IMR-90 (cell line): ENCODE measurements at regions not wholly inside any gene's neighbourhood (a gene's known extent, or its start where the extent isn't known, plus 50 kb on each side); places are given as distances from the start of the nearest gene placed in this dataset.

Experiments used
- ATAC-seq: fragments of 200-7000 bp; cut with Tn5 transposase; 2 replicates; pipeline ENCODE4 v1.9.1; 2020; ENCODE audit warnings: low read depth, mild to moderate bottlenecking, moderate library complexity
- BruUV-seq: library from RNA; stranded (reverse); fragments of 400-500 nt; replicated peaks from 2 replicates; lab custom pipeline; 2021; lab: Mats Ljungman, UMichigan
- CTCF ChIA-PET: fragments of 300-600 bp; formaldehyde crosslinking; extraction: SDS; loops from one replicate; lab custom pipeline; 2021; ENCODE audit warnings: antibody characterized with exemption; lab: Yijun Ruan, JAX
- POLR2A ChIA-PET: fragments of 300-600 bp; sonication (Branson Sonifier 250); formaldehyde crosslinking; loops from one replicate; lab custom pipeline; 2022; ENCODE audit warnings: antibody characterized with exemption; ENCODE audit not compliant: unreplicated experiment; lab: Charles Lee
- DNase-seq: peaks from one replicate; pipeline ENCODE4 v3.0.0; 2013
- H2AFZ ChIP-seq: replicated peaks from 2 replicates; pipeline ENCODE3; 2013; ENCODE audit warnings: low read length, mild to moderate bottlenecking; ENCODE audit not compliant: poor library complexity
- H2AK5ac ChIP-seq: 2 replicates; pipeline ENCODE4 v1.6.1; 2013; ENCODE audit warnings: low read depth, low read length, inconsistent platforms
- H2AK9ac ChIP-seq: replicated peaks from 2 replicates; pipeline ENCODE3; 2013; ENCODE audit warnings: mild to moderate bottlenecking, low read depth, low read length, moderate library complexity; ENCODE audit not compliant: poor library complexity
- H2BK120ac ChIP-seq: 2 replicates; pipeline ENCODE4 v1.6.1; 2013; ENCODE audit warnings: low read depth, low read length, inconsistent platforms
- H2BK15ac ChIP-seq: 3 replicates; pipeline ENCODE4 v1.6.1; 2013; ENCODE audit warnings: low read depth, low read length, inconsistent platforms
- H2BK20ac ChIP-seq: 2 replicates; pipeline ENCODE4 v1.6.1; 2013; ENCODE audit warnings: low read depth, mild to moderate bottlenecking, inconsistent platforms, low read length, moderate library complexity
- H2BK5ac ChIP-seq: 2 replicates; pipeline ENCODE4 v1.6.1; 2013; ENCODE audit warnings: mild to moderate bottlenecking, low read depth, low read length, inconsistent platforms; ENCODE audit not compliant: poor library complexity, severe bottlenecking
- H3K14ac ChIP-seq: replicated peaks from 2 replicates; pipeline ENCODE4 v1.6.1; 2013; ENCODE audit warnings: low read depth, low read length, inconsistent platforms
- H3K18ac ChIP-seq: 2 replicates; pipeline ENCODE4 v1.6.1; 2013; ENCODE audit warnings: low read depth, low read length, control low read depth
- H3K23ac ChIP-seq: 2 replicates; pipeline ENCODE4 v1.6.1; 2013; ENCODE audit warnings: low read depth, low read length, inconsistent platforms
- H3K27ac ChIP-seq: 2 replicates; pipeline ENCODE4 v1.5.1; 2013; ENCODE audit warnings: mild to moderate bottlenecking, control low read depth, low read length; ENCODE audit not compliant: insufficient read depth
- H3K27me3 ChIP-seq: 2 replicates; pipeline ENCODE4 v1.6.1; 2013; ENCODE audit warnings: low read length; ENCODE audit not compliant: control insufficient read depth, insufficient read depth
- H3K36me3 ChIP-seq: 2 replicates; pipeline ENCODE4 v1.6.1; 2013; ENCODE audit warnings: low read length, mixed read lengths; ENCODE audit not compliant: control insufficient read depth, insufficient read depth
- H3K4ac ChIP-seq: 2 replicates; pipeline ENCODE4 v1.6.1; 2013; ENCODE audit warnings: low read depth, low read length, inconsistent platforms
- H3K4me1 ChIP-seq: 2 replicates; pipeline ENCODE4 v1.6.1; 2013; ENCODE audit warnings: low read length, mixed read lengths; ENCODE audit not compliant: control insufficient read depth, insufficient read depth
- H3K4me2 ChIP-seq: 2 replicates; pipeline ENCODE4 v1.6.1; 2013; ENCODE audit warnings: low read depth, mild to moderate bottlenecking, control low read depth, low read length, moderate library complexity
- H3K4me3 ChIP-seq: 2 replicates; pipeline ENCODE4 v1.5.1; 2013; ENCODE audit warnings: low read depth, mild to moderate bottlenecking, control low read depth, low read length, moderate library complexity; ENCODE audit not compliant: insufficient read depth
- H3K56ac ChIP-seq: 2 replicates; pipeline ENCODE4 v1.6.1; 2013; ENCODE audit warnings: low read length, inconsistent platforms; ENCODE audit not compliant: insufficient read depth; ENCODE audit errors: extremely low read depth
- H3K79me1 ChIP-seq, 2 experiments: 2 replicates each; pipeline ENCODE4 v1.6.1; 2013; ENCODE audit warnings: low read length in 2 of 2, inconsistent platforms in 1 of 2, low read depth in 1 of 2
- H3K9ac ChIP-seq: 2 replicates; pipeline ENCODE4 v1.6.1; 2013; ENCODE audit warnings: low read depth, low read length, control low read depth
- H3K9me1 ChIP-seq: 2 replicates; pipeline ENCODE4 v1.6.1; 2013; ENCODE audit warnings: low read length, inconsistent platforms; ENCODE audit not compliant: insufficient read depth
- H3K9me3 ChIP-seq: 2 replicates; pipeline ENCODE4 v1.6.1; 2013; ENCODE audit warnings: low read length; ENCODE audit not compliant: control insufficient read depth, insufficient read depth
- H4K20me1 ChIP-seq: 2 replicates; pipeline ENCODE4 v1.6.1; 2013; ENCODE audit warnings: low read length, inconsistent platforms; ENCODE audit not compliant: insufficient read depth
- H4K5ac ChIP-seq: 2 replicates; pipeline ENCODE4 v1.6.1; 2013; ENCODE audit warnings: mild to moderate bottlenecking, low read depth, low read length, control low read depth
- H4K8ac ChIP-seq, 2 experiments: 2 replicates each; pipeline ENCODE4 v1.6.1; 2013; ENCODE audit warnings: low read depth in 2 of 2, low read length in 2 of 2, control low read depth in 1 of 2, inconsistent platforms in 1 of 2
- H4K91ac ChIP-seq: 2 replicates; pipeline ENCODE4 v1.6.1; 2013; ENCODE audit warnings: low read depth, low read length, inconsistent platforms; ENCODE audit not compliant: insufficient read depth
- BHLHE40 ChIP-seq: fragments of 150-350 bp; IDR thresholded peaks from 2 replicates; pipeline ENCODE4 v1.6.1; 2016; ENCODE audit warnings: mild to moderate bottlenecking, low read depth, low read length
- CEBPB ChIP-seq: IDR thresholded peaks from 2 replicates; pipeline ENCODE4 v1.6.1; 2012; ENCODE audit warnings: low read depth, low read length, improper control_type of control experiment
- CHD1 ChIP-seq: IDR thresholded peaks from 2 replicates; pipeline ENCODE4 v1.6.1; 2012; ENCODE audit warnings: low read depth, low read length, improper control_type of control experiment
- FOS ChIP-seq: fragments of 150-350 bp; IDR thresholded peaks from 2 replicates; pipeline ENCODE4 v1.6.1; 2016; ENCODE audit warnings: low read depth, low read length
- MAFK ChIP-seq: IDR thresholded peaks from 2 replicates; pipeline ENCODE4 v1.6.1; 2012; ENCODE audit warnings: low read depth, low read length, improper control_type of control experiment
- MAZ ChIP-seq: IDR thresholded peaks from 2 replicates; pipeline ENCODE4 v1.6.1; 2012; ENCODE audit warnings: low read depth, mild to moderate bottlenecking, low read length, improper control_type of control experiment, moderate library complexity, borderline replicate concordance
- MXI1 ChIP-seq: IDR thresholded peaks from 2 replicates; pipeline ENCODE4 v1.6.1; 2012; ENCODE audit warnings: low read depth, mild to moderate bottlenecking, low read length, moderate library complexity, borderline replicate concordance
- NFE2L2 ChIP-seq: fragments of 150-350 bp; IDR thresholded peaks from 2 replicates; pipeline ENCODE4 v1.6.1; 2016; ENCODE audit warnings: low read depth, mild to moderate bottlenecking, low read length
- POLR2A ChIP-seq: IDR thresholded peaks from 2 replicates; pipeline ENCODE4 v1.6.1; 2012; ENCODE audit warnings: mild to moderate bottlenecking, low read depth, low read length
- RAD21 ChIP-seq: IDR thresholded peaks from 2 replicates; pipeline ENCODE4 v1.6.1; 2012; ENCODE audit warnings: low read length, improper control_type of control experiment
- RCOR1 ChIP-seq: IDR thresholded peaks from 2 replicates; pipeline ENCODE4 v1.6.1; 2012; ENCODE audit warnings: mild to moderate bottlenecking, low read length, improper control_type of control experiment; ENCODE audit not compliant: insufficient replicate concordance
- RFX5 ChIP-seq: IDR thresholded peaks from 2 replicates; pipeline ENCODE4 v1.8.0; 2012; ENCODE audit warnings: low read depth, mild to moderate bottlenecking, low read length, moderate library complexity
- SMC3 ChIP-seq: fragments of 150-350 bp; IDR thresholded peaks from 2 replicates; pipeline ENCODE4 v1.6.1; 2016; ENCODE audit warnings: low read depth, mild to moderate bottlenecking, antibody characterized with exemption, low read length, moderate library complexity
- WGBS, 2 experiments: methylation state at CpG; one replicate each; pipeline versions ENCODE4 v1.1.5 to v1.1.7; 2013; ENCODE audit warnings: missing lambda C conversion rate in 2 of 2; ENCODE audit not compliant: insufficient read length in 1 of 2; ENCODE audit errors: extremely low coverage in 2 of 2; 5-methylcytosine and 5-hydroxymethylcytosine counted together
- dilution Hi-C: fragments of 300-500 bp; cut with HindIII; formaldehyde crosslinking; loops from one replicate; pipeline ENCODE4 v1.14.3; 2018; ENCODE audit warnings: low sequenced_read_pairs; ENCODE audit not compliant: unreplicated experiment
- in situ Hi-C: fragments of 300-500 bp; cut with MboI; formaldehyde crosslinking; loops from 3 replicates; pipeline ENCODE4 v1.14.3; 2019; ENCODE audit warnings: low sequenced_read_pairs, inconsistent platforms, mixed read lengths
- intact Hi-C: fragments of 100-400 bp; cut with micrococcal nuclease; formaldehyde crosslinking; loops from 2 replicates; pipeline ENCODE4 v1.10.0; 2022
- TF ChIP-seq, protein P1 (sequence below): fragments of 150-350 bp; IDR thresholded peaks from 2 replicates; pipeline ENCODE4 v1.6.1; 2016; ENCODE audit warnings: low read depth, mild to moderate bottlenecking, low read length, moderate library complexity, borderline replicate concordance
- TF ChIP-seq, protein P2 (sequence below): conservative IDR thresholded peaks from 2 replicates; pipeline ENCODE4 v1.5.1; 2012; ENCODE audit warnings: mild to moderate bottlenecking, low read depth, low read length, improper control_type of control experiment
- TF ChIP-seq, protein P3 (sequence below): fragments of 150-350 bp; IDR thresholded peaks from 2 replicates; pipeline ENCODE4 v1.6.1; 2017; ENCODE audit warnings: mild to moderate bottlenecking, antibody characterized with exemption, low read length, low read depth

DNA sequence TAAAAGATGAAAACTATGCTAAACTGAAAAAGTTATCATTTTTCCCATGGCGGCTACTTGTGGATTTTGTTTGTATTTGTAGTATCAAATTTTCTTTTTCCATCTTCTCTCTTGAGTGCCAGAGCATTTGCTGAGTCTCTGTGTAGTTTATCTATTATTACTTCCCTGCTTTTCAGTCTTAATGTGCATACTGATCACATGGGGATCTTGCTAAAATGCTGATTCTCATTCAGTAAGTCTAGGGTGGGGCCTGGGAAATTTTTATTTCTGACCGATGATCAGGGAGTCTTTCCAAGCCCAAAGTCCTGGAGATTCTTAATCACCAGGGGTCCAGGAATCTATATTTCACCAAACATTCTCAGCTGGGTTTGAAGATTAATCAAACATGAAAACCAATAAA, 189.0 kb upstream of the GOT2 start:
- CTCF ChIA-PET, result no interaction called here
- H3K4me1 ChIP-seq, result no peaks in the 10 kb centered on the region
- no peak overlapping the region for H3K23ac ChIP-seq
- no peak overlapping the region for H3K27ac ChIP-seq
- H2BK120ac ChIP-seq, result no peak overlapping the region
- H2BK5ac ChIP-seq, result no peak overlapping the region
- H4K8ac ChIP-seq, result no peak overlapping the region
- no peak overlapping the region for H2BK20ac ChIP-seq
- no peak for ATAC-seq
- no peak overlapping the region for H2AFZ ChIP-seq
- no peak overlapping the region for H2BK15ac ChIP-seq
- no peaks in the 10 kb centered on the region for H3K36me3 ChIP-seq
- WGBS, 2 experiments, result no CpG with 5 or more reads among the region's 2 CpGs
- POLR2A ChIA-PET, result no interaction called here
- H3K9ac ChIP-seq, result no peak overlapping the region
- H3K4me3 ChIP-seq, result no peak overlapping the region
- intact Hi-C loops (no loop called here), dilution Hi-C loops (no loop called here), in situ Hi-C loops (no loop called here)
- no peaks in the 10 kb centered on the region for H3K79me1 ChIP-seq
- no peak overlapping the region for H3K14ac ChIP-seq
- no peak overlapping the region for H2AK5ac ChIP-seq
- H3K9me1 ChIP-seq, result no peaks in the 10 kb centered on the region
- TF ChIP-seq RCOR1 (no peak), NFE2L2 (no peak), CEBPB (no peak), FOS (no peak), POLR2A (no peak), RFX5 (no peak), MXI1 (no peak), MAZ (no peak), SMC3 (no peak), CHD1 (no peak), RAD21 (no peak), MAFK (no peak), BHLHE40 (no peak)
- TF ChIP-seq, protein P1, sequence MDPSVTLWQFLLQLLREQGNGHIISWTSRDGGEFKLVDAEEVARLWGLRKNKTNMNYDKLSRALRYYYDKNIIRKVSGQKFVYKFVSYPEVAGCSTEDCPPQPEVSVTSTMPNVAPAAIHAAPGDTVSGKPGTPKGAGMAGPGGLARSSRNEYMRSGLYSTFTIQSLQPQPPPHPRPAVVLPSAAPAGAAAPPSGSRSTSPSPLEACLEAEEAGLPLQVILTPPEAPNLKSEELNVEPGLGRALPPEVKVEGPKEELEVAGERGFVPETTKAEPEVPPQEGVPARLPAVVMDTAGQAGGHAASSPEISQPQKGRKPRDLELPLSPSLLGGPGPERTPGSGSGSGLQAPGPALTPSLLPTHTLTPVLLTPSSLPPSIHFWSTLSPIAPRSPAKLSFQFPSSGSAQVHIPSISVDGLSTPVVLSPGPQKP, result no peak
- TF ChIP-seq, protein P2, sequence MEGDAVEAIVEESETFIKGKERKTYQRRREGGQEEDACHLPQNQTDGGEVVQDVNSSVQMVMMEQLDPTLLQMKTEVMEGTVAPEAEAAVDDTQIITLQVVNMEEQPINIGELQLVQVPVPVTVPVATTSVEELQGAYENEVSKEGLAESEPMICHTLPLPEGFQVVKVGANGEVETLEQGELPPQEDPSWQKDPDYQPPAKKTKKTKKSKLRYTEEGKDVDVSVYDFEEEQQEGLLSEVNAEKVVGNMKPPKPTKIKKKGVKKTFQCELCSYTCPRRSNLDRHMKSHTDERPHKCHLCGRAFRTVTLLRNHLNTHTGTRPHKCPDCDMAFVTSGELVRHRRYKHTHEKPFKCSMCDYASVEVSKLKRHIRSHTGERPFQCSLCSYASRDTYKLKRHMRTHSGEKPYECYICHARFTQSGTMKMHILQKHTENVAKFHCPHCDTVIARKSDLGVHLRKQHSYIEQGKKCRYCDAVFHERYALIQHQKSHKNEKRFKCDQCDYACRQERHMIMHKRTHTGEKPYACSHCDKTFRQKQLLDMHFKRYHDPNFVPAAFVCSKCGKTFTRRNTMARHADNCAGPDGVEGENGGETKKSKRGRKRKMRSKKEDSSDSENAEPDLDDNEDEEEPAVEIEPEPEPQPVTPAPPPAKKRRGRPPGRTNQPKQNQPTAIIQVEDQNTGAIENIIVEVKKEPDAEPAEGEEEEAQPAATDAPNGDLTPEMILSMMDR, result no peak
- TF ChIP-seq, protein P3, sequence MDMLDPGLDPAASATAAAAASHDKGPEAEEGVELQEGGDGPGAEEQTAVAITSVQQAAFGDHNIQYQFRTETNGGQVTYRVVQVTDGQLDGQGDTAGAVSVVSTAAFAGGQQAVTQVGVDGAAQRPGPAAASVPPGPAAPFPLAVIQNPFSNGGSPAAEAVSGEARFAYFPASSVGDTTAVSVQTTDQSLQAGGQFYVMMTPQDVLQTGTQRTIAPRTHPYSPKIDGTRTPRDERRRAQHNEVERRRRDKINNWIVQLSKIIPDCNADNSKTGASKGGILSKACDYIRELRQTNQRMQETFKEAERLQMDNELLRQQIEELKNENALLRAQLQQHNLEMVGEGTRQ, result no peak
- no peak overlapping the region for H4K5ac ChIP-seq
- no peak overlapping the region for H4K91ac ChIP-seq
- no peaks in the 10 kb centered on the region for H3K27me3 ChIP-seq
- no peak overlapping the region for H2AK9ac ChIP-seq
- H3K4ac ChIP-seq, result no peak overlapping the region
- no peak overlapping the region for H3K56ac ChIP-seq
- BruUV-seq, result no TSS peak
- H3K18ac ChIP-seq, result no peak overlapping the region
- H4K20me1 ChIP-seq, result no peaks in the 10 kb centered on the region
- DNase-seq, result no peak
- H3K4me2 ChIP-seq, result no peak overlapping the region
- H3K9me3 ChIP-seq, result no peaks in the 10 kb centered on the region; the same call in 1 of the 2 replicates
